ENCODE measurements at regions not wholly inside any gene's neighbourhood (a gene's known extent, or its start where the extent isn't known, plus 50 kb on each side); places are given as distances from the start of the nearest gene placed in this dataset.

DNA sequence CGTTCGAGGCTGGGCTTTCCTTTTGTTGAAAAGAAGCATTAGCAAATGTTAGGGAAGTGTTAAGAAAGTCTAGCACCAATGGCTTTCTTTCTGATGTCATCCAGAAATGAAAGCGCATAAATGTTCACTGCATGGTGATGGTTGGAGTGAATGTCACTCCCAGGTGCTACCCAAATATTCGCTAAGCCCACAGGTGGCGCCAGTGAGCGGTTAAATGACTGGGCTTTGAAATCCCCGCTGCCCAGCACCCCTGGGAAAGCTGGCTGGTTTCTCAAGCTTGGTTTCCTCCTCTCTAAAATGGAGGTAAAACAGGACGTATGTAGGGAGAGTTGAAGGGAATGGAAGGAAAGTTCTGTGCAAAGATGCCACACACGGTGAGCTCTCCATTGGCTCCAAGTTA is 104.4 kb downstream of the IRX5 start:
- Histone ChIP-seq H3K23ac (ENCODE audit: low read depth, low read length) (no peak overlapping the region), H4K5ac (ENCODE audit: low read depth, low read length) (no peak overlapping the region), H2AK5ac (ENCODE audit: low read depth, low read length) (no peak overlapping the region), H3K9me1 (ENCODE audit: insufficient read depth, low read length) (no peaks in the 10 kb centered on the region), H3K9ac (ENCODE audit: low read depth, low read length) (no peak overlapping the region), H3K4me3 (ENCODE audit: insufficient read depth, low read depth, low read length) (no peak overlapping the region), H3K27ac (ENCODE audit: insufficient read depth, low read length) (no peak overlapping the region), H2BK20ac (ENCODE audit: low read depth, low read length) (no peak overlapping the region), H2BK5ac (ENCODE audit: low read depth, low read length, poor library complexity, severe bottlenecking) (no peak overlapping the region), H2AFZ (replicated peaks; ENCODE audit: low read length, poor library complexity) (no peak overlapping the region), H2BK15ac (ENCODE audit: low read depth, low read length) (no peak overlapping the region), H3K36me3 (ENCODE audit: control insufficient read depth, insufficient read depth, low read length) (no peaks in the 10 kb centered on the region), H3K4me1 (ENCODE audit: control insufficient read depth, insufficient read depth, low read length) (no peaks in the 10 kb centered on the region), H3K9me3 (ENCODE audit: control insufficient read depth, insufficient read depth, low read length) (no peaks in the 10 kb centered on the region), H3K79me1 (ENCODE audit: low read depth in 1 of 2, low read length in 2 of 2) (no peaks in the 10 kb centered on the region), H3K56ac (ENCODE audit: extremely low read depth, insufficient read depth, low read length) (no peak overlapping the region), H3K4me2 (ENCODE audit: low read depth, low read length) (no peak overlapping the region), H4K20me1 (ENCODE audit: insufficient read depth, low read length) (no peaks in the 10 kb centered on the region), H3K18ac (ENCODE audit: low read depth, low read length) (no peak overlapping the region), H2AK9ac (replicated peaks; ENCODE audit: low read depth, low read length, poor library complexity) (no peak overlapping the region), H4K91ac (ENCODE audit: insufficient read depth, low read depth, low read length) (no peak overlapping the region), H3K14ac (replicated peaks; ENCODE audit: low read depth, low read length) (no peak overlapping the region), H4K8ac (ENCODE audit: low read depth in 2 of 2, low read length in 2 of 2) (no peak overlapping the region), H2BK120ac (ENCODE audit: low read depth, low read length) (no peak overlapping the region), H3K27me3 (ENCODE audit: control insufficient read depth, insufficient read depth, low read length) (no peaks in the 10 kb centered on the region), H3K4ac (ENCODE audit: low read depth, low read length) (no peak overlapping the region)
- WGBS, 2 experiments (ENCODE audit: extremely low coverage in 2 of 2, insufficient read length in 1 of 2) = 56% methylated on average over 2 of the region's 9 CpGs; no CpG with 5 or more reads in 1 of the 2 experiments
- ATAC-seq (ENCODE audit: low read depth) = no peak
- in situ Hi-C loops (cut with MboI; ENCODE audit: low sequenced_read_pairs) (no loop called here), intact Hi-C loops (cut with micrococcal nuclease) (no loop called here), dilution Hi-C loops (cut with HindIII; ENCODE audit: low sequenced_read_pairs, unreplicated experiment) (no loop called here)
- TF ChIP-seq MXI1 (IDR thresholded peaks at IDR 0.05; ENCODE audit: borderline replicate concordance, low read depth, low read length) = no peak
- TF ChIP-seq, protein P1, sequence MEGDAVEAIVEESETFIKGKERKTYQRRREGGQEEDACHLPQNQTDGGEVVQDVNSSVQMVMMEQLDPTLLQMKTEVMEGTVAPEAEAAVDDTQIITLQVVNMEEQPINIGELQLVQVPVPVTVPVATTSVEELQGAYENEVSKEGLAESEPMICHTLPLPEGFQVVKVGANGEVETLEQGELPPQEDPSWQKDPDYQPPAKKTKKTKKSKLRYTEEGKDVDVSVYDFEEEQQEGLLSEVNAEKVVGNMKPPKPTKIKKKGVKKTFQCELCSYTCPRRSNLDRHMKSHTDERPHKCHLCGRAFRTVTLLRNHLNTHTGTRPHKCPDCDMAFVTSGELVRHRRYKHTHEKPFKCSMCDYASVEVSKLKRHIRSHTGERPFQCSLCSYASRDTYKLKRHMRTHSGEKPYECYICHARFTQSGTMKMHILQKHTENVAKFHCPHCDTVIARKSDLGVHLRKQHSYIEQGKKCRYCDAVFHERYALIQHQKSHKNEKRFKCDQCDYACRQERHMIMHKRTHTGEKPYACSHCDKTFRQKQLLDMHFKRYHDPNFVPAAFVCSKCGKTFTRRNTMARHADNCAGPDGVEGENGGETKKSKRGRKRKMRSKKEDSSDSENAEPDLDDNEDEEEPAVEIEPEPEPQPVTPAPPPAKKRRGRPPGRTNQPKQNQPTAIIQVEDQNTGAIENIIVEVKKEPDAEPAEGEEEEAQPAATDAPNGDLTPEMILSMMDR (conservative IDR thresholded peaks at IDR 0.05; ENCODE audit: low read depth, low read length) = peak; percentile 15; the same call in 1 of the 2 replicates
- no peak for DNase-seq
- ChIA-PET CTCF (interaction anchor here (0.6 to 0.8 kb wide), 2 partner anchors 337 to 1486 kb away, joined by 3 read pairs; no protein-coding TSS in a partner anchor), POLR2A (ENCODE audit: unreplicated experiment) (no interaction called here)
- no TSS peak for BruUV-seq (replicated peaks)

Data from IMR-90 (cell line).